GM18858 (cell line): ENCODE measurements at regions not wholly inside any gene's neighbourhood (a gene's known extent, or its start where the extent isn't known, plus 50 kb on each side); places are given as distances from the start of the nearest gene placed in this dataset.
"Not testable (repeated sequence)": the region's sequence is repeated elsewhere in the genome, so short reads cannot be mapped to it uniquely, and the experiment has no call there.

Experiments
- ATAC-seq: cut with Tn5 transposase; IDR thresholded peaks from one replicate; pipeline ENCODE4 v1.9.1; 2021; ENCODE audit not compliant: unreplicated experiment

DNA sequence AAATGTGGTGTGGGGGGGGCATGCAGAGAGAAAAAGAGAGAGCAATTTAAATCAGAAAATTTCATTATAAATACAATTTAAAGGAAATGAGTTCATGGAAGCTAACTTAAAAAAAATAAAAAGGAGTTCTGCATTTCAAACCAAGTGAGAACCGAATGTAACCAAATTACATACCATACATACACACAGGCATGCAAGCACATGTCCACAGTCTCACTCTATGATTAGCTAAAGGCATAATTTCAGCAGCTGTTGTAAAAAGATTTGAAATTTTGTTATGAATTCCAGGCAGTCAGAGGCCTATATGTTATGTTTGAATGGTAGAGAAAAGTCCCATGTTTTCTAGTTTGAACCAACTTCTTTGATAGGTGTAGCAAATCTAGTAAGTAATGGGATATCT is 611.6 kb upstream of the ADGRL3 start:
- no peak for ATAC-seq

DNA sequence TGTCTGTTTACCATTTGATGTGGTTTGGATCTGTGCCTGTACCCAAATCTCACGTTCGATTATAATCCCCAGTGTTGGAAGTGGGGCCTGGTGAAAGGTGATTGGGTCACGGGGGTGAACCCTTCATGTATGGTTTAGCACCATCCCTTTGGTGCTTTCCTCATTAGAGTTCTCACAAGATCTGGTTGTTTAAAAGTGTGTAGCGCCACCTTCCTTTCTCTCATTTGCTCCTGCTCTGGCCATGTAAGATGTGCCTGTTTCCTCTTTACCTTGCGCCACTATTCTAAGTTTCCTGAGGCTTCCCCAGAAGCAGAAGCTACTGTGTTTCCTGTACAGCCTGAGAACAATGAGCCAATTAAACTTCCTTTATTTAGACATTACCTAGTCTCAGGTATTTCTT is 610.7 kb upstream of the ADGRL3 start:
- ATAC-seq: no peak

DNA sequence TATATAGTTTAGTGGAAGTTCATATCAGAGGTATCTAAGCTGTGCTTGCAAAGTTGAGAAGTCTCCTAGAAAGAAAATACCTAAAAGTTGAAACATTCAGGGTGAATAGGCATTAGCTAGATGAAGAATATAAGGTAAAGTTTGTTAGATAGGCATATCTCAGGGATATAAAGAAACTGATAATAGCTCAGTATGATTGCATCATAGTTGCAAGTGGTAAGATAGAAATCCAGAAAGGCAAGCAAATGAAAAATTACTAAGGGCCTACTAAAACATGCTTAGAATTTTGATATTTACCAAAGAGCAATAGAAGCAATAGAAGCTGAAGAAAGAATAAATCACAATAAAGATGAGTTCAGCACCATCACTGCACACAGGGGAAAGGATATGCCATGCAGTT is 610.0 kb upstream of the ADGRL3 start:
- no peak for ATAC-seq

DNA sequence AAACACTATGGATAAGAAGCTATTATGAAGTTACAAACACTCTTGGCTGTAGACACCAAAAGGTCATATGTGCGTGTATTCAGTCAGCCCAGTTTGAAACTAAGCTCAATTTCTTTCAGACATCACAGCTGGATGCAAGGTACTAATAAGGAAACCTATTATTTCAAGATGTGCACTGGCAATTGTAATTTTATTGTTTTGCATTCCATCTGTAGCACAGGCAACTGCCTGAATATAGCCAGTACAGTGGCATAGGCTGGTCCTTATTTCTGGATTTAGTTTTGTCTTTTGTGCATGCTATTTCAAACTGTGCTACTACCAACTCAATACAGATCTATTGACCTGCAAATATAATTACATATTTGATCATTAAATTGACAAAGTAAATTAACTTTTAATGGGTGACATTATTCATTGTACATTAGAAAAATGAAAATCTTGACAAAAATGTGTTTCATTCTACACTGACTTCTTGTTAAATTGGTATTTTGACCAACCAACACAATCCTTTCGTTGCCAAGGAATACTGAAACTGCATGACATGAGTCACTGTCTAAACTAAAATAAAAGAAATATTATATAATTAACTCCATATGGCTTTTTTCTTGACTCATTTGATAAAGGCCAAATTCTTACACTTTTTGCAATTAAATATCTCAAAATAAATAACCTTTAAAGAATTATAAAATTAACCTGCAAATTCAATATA is 594.3 kb upstream of the ADGRL3 start:
- ATAC-seq: no peak

DNA sequence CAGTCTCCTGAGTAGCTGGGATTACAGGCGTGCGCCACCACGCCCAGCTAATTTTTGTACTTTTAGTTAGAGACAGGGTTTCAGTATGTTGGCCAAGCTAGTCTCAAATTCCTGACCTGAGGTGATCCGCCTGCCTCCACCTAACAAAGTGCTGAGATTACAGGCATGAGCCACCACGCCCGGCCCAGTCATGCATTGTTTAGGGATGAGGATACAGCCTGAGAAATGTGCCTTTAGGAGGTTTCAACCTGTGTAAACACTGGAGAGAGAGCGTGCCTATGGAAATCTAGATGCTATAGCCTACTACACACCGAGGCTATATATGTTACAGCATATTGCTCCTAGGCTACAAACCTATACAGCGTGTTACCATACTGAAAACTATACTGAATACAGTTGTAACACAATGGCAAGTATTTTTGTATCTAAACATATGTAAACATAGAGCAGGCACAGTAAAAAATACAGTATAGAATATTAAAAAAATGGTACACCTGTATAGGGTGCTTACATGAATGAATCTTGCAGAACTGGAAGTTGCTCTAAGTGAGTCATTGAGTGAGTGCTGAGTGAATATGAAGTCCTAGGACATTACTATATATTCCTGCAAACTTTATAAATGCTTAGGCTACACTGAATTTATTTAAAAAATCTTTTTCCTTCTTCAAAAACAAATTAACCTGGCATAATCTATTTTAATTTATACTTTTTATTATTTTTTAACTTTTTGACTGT is 588.2 kb upstream of the ADGRL3 start:
- ATAC-seq: no peak

DNA sequence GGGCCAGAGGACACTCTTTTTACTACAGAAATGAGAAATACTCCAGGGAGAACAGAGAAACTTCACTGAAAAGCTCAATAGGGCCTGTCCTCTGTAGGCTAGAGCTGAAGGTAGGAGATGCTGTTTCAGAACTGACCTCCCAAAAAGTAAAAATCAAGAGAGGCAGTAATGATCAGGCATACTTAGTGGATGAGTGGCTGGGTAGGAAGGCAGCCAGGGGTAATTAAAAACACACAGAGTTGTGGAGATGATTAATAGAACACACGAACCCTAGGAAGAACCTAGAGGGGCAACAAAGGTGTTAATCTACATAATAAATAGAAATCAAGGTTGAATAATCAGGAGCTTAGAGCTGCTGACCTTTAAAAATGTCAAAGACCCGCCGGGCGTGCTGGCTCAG is 582.4 kb upstream of the ADGRL3 start:
- ATAC-seq: no peak

DNA sequence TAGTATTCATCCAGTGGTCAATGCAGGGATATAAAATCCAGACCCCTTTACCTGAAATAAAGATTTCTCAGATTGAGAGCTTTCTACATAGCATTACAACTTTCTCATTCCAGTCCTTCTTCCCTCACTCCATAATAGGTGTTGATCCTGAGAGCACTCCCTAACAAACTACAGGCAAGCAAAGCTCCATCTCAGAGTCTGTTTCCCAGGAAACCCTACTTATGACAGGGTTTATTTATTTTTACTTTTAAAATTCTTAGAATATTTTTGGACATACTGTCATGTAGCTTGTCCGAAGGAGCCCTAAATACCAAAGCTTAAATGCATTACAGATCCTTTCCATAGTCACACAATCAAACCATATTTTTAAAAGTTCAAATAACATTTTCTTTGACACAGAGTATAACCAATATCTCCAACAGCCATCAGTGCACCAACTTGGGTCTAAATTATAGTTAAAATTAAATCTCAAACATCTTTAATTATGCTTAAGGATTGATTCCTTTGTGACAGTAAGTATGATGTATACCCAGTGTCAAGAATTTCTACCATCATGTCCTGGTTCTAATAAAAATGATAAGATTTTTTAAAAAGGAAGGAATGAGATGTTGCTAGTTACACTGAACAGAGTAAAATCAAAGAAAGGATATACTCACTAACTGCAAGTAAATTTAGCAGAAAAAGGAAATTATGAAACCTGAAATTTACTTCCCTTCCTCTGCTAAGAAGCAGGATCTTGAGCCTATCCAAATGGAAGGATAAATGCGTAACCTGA is 580.4 kb upstream of the ADGRL3 start:
- no peak for ATAC-seq

DNA sequence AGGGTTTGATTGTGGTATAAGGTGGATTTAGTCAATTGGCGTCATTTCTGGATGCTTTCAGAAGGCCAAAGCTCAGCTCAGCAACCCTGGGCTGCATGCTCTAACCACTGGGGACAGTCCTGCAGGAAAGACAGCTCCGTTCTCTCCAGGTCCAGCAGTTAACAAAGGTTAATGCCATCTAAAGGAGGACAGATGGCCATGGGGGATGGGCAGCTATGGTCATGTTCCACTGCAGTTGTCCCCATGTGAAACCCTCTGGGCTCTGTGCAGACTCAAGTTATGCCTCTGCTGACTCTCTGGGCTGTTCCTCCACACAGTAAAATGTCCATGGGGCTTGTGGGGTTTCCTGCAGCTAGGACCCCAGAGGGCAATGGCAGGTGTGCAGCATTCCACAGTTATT is 562.1 kb upstream of the ADGRL3 start:
- ATAC-seq: no peak

DNA sequence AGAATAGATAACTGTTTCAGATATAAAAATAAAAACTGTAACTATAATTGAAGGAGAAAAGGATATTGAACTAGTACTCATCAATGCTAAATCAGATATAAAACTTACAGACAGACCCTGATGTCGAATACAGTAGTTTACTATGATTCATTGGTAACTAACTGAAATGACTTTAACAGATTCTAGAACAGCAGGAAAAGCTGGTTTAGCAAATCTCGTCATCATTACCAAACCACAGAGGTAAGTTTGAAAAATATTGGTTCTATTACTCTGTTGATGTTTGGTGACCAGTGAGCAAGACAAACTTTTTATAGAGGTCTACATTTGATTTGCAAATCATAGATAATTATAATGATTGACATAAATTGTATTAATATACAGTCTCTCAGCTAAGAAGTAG is 551.4 kb upstream of the ADGRL3 start:
- no peak for ATAC-seq

DNA sequence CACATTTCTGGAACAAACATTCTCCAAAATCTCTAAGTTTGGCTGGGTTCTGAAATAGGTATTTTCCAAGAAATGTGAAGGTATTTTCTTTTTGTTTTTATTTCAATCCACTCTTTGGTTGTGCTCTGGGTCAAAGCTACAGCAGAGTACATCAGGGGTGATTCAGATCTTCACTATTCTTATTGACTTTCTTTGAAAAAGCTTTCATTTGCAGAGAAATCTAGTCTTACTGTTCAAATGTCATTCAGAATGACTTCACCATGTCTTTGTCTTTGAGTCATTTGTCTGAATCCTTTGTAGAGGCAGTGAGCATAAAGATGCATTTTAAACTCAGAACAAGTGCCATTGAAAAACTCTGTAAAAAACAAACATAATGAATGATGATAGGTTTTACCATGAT is 547.2 kb upstream of the ADGRL3 start:
- ATAC-seq: no peak

DNA sequence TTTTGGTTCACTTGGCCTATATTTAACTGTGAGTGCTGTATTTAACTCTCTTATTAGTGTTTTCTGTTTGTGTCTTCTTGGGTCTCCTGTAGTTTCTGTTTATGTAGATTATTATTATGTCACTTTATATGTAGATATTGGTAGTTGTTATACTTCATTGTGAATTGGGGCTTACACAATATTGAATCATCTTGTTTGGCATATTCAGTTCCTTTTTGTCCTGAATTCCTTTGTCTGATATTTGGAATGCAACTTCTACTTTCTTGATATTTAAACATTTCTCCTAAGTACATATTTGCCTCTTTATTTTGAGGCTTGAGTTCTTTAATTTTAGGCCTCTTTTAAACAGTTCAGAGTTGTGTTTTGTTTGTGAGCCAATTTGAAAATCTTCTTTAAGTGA is 544.8 kb upstream of the ADGRL3 start:
- ATAC-seq: no peak

DNA sequence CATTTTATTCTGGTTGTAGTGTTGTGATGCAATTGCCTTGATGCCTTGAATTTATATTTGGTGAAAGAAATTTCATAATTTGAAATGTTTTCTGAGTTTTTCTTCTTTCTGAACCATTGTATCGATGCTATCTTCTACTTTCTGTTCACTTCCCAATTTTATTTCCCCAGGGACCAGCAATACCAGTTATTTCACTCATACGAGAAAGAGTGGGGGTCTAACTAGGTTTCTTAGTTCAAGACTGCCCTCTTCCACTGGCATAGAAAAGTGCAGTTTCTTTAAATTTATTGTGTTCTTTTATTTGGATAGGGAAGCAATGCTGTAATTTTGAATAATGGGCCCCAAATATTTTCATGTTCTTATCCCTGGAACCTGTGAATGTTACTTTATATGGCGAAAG is 544.0 kb upstream of the ADGRL3 start:
- ATAC-seq: no peak

DNA sequence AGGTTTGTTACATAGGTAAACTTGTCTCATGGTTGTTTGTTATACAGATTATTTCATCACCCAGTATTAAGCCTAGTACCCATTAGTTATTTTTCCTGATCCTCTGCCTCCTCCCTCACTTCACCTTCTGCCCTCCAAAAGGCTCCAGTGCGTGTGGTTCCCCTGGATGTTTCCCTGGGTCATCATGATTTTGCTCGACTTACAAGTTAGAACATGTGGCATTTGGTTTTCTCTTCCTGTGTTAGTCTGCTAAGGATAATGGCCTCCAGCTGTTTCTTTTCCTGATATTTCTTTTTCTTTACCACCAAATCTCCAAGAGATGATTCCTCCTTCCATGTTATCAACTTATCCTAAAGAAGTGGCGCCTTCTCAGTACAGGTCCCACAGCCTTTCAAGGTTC is 543.1 kb upstream of the ADGRL3 start:
- ATAC-seq: no peak

DNA sequence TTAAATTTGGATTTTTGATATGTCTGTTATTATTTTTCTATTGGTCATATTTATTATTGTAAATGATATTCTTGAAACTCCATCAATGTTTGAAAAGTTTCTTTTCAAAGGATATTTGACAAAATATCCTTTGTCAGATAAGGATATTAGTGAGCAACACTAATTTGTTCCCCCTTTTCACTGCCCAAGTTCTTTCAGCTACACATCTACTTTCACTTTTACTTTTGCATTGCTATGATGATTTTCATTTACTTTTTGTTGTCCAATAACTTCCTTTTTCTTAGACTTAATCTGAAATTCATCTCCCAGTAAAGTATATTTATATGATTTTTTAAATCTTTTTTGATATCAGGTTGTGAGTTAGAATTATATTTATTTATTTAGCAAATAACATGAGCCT is 542.3 kb upstream of the ADGRL3 start:
- ATAC-seq: no peak

DNA sequence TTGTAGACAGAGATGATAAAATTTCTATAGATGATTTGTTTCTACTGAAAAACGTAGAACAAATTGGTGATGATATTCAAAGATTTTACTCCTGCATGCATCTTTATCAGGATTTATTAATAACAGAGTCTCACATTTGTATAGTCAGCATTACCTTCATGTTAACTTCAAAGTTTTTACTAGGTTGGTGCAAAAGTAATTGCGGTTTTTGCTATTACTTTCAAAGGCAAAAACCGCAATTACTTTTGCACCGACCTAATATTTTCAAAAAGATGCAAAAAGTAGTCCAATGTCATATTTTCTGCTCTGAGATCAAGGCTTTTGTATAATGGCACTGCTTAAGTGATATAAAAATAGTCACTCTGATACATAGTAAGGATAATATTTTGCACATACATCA is 536.4 kb upstream of the ADGRL3 start:
- ATAC-seq: no peak

DNA sequence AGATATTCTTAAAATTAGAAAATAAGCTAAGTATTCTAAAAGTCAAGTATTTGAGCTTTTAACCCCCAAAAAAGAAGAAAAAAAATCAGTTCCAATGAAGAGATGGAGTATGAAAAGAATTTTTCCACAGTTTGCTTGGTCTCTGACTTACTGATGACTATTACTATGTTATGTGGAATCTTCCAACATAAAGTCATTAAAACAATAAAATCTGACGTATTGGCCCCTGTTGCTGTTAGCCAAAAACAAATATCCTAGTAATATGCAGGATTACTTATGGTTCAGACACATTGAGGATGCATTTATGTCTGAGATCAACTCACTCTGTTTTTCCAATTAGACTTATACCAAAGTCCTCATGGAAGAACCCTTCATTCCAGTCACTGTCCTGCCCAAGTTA is 517.2 kb upstream of the ADGRL3 start:
- no peak for ATAC-seq

DNA sequence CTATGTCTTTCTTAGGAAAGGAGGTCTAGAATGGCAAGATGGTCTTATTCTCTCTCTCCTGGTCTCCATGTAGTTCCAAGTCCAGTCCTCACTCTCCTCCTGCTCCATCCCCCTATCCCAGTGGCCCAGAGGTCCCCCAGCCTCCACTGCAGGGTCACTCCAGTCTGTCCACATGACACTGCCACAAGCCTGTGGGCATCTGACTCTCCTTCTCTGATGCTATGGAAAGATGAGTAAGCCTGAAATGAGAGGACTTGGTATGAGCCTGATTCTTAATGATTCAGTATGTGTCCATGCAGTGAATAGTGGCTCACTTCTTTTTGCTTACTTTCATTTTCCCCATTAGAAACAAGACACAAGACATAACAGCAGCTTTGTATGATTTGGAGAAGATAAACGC is 516.8 kb upstream of the ADGRL3 start:
- no peak for ATAC-seq

DNA sequence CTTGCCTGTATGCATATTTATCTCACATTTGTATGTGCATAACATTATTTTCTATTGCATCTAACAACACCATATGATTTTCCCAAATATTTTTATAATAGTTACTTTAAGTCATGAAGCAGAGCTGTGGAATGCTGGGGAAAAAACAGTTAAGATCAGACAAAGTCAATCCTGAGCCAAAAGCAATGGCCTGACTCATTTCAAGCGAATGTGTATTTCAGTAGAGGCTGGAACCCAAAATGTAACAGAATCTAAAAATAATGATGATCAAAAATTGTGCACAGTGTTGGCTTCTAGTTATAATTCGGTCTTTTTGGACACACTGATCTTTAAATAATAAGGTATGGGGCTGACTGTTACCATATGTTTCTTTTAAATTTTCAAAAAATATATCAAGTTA is 516.2 kb upstream of the ADGRL3 start:
- no peak for ATAC-seq

DNA sequence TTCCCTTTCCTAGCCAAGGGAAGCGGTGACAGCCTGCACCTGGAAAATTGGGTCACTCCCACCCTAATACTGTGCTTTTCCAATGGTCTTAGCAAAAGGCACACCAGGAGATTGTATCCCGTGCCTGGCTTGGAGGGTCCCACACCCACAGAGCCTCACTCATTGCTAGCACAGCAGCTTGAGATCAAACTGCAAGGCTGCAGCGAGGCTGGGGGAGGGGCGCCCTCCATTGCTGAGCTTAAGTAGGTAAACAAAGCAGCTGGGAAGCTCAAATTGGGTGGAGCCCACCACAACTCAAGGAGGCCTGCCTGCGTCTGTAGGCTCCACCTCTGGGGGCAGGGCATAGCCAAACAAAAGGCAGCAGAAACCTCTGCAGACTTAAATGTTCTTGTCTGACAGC is 504.1 kb upstream of the ADGRL3 start:
- ATAC-seq: not testable (repeated sequence)

DNA sequence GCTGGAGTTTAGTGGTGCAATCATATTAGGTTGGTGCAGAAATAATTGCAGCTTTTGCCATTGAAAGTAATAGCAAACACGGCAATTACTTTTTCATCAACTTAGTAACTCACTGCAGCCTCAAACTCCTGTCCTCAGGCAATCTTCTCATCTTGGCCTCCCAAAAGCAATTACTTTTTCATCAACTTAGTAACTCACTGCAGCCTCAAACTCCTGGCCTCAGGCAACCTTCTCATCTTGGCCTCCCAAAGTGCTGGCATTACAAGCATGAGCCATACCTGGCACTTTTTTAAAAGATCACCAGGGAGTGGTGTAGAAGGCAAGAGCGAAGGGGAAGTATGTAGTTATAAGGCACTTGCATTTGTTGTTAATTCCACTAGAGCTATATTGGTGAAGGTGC is 491.1 kb upstream of the ADGRL3 start:
- ATAC-seq: no peak

DNA sequence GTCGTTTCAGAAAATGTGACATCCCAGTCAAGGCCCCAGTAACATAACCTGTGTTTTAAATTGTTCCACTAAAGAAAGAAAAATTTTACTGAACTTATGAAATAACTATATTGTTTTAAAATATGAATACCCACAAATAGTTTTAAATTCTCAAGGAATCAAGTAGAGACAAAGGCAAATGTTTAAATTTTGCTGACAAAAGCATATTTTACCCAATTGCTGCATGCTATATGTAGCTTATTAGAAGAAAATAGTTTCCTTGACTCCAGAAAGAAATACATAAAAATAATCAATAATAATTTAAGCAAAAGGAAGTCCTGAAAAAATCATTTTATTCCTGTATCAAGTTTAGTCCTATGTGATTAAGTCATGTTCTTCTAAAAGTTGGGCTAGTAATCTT is 481.3 kb upstream of the ADGRL3 start:
- ATAC-seq: no peak

DNA sequence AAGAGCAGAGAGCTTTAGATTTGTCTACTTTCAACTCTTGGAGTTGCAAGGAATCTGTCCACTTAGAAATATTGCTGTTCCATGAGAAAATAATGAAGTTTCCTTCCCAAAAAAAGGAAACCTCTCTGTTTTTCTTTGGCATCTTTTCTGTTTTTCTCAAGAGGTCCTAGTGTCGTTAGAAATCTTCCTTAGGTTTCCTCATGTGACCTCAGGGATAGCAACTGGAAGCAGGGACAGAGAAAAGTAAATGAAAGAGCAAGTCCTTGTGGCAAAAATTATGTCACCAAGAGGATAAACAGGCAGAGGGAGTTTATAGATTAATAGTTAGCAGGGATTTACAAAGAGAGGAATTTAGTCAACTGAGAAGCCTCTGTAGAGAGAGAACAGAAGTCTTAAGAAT is 478.4 kb upstream of the ADGRL3 start:
- ATAC-seq: no peak
